Keratinocyte (primary cell): ENCODE measurements at regions not wholly inside any gene's neighbourhood (a gene's known extent, or its start where the extent isn't known, plus 50 kb on each side); places are given as distances from the start of the nearest gene placed in this dataset.

Source experiments
- EZH2 ChIP-seq: IDR thresholded peaks from one replicate; pipeline ENCODE4 v1.6.1; 2012; ENCODE audit warnings: inconsistent platforms, mild to moderate bottlenecking, low read length, moderate library complexity
- TF ChIP-seq, protein P1 (sequence below), 3 experiments: IDR thresholded peaks in 1 of 3; conservative IDR thresholded peaks in 1 of 3; optimal IDR thresholded peaks in 1 of 3; 2 replicates in 2 of 3; 3 replicates in 1 of 3; pipeline versions ENCODE3 to v1.5.1; 2011; ENCODE audit warnings: low read length in 3 of 3, mild to moderate bottlenecking in 3 of 3, moderate library complexity in 2 of 3, control low read depth in 1 of 3, inconsistent platforms in 1 of 3; ENCODE audit not compliant: insufficient read depth in 2 of 3; ENCODE audit errors: extremely low read depth in 1 of 3

DNA sequence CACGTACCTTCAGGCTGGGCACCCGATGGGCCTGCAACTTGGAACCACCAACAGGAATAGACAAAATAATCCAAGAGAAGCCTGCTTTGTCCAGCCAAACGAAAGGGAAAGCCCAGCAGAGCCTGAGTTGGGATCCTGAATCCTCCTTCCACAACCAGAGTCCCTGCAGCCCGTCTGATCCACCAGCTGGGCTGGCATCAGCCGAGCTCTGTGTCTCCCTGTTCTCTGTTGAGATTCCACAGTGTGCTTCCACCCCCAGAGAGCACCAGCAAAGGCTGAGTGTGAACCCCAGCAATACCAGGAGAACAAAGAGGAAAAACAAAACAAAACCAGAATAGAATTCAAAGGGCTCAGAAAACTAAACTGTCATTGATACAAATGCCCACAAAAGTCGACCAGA is 68.8 kb upstream of the PRNP start:
- TF ChIP-seq, protein P1, sequence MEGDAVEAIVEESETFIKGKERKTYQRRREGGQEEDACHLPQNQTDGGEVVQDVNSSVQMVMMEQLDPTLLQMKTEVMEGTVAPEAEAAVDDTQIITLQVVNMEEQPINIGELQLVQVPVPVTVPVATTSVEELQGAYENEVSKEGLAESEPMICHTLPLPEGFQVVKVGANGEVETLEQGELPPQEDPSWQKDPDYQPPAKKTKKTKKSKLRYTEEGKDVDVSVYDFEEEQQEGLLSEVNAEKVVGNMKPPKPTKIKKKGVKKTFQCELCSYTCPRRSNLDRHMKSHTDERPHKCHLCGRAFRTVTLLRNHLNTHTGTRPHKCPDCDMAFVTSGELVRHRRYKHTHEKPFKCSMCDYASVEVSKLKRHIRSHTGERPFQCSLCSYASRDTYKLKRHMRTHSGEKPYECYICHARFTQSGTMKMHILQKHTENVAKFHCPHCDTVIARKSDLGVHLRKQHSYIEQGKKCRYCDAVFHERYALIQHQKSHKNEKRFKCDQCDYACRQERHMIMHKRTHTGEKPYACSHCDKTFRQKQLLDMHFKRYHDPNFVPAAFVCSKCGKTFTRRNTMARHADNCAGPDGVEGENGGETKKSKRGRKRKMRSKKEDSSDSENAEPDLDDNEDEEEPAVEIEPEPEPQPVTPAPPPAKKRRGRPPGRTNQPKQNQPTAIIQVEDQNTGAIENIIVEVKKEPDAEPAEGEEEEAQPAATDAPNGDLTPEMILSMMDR (optimal IDR thresholded peaks at IDR 0.05 in 1 of 3, IDR thresholded peaks at IDR 0.05 in 1 of 3, conservative IDR thresholded peaks at IDR 0.05 in 1 of 3; ENCODE audit: extremely low read depth in 1 of 3, insufficient read depth in 2 of 3, low read length in 3 of 3), result no peak
- no peak for TF ChIP-seq EZH2
